H9 (cell line): ENCODE measurements at regions not wholly inside any gene's neighbourhood (a gene's known extent, or its start where the extent isn't known, plus 50 kb on each side); places are given as distances from the start of the nearest gene placed in this dataset.

Experiments used
- DNase-seq: peaks from one replicate; pipeline ENCODE4 v3.0.0-alpha.2; 2017
- H2AFZ ChIP-seq: one replicate; pipeline ENCODE4 v1.6.1; 2013; ENCODE audit warnings: mild to moderate bottlenecking, low read length, control low read depth, moderate library complexity
- H2AK5ac ChIP-seq: 2 replicates; pipeline ENCODE4 v1.6.1; 2013; ENCODE audit warnings: low read length, control low read depth, mixed read lengths; ENCODE audit not compliant: insufficient read length
- H2BK120ac ChIP-seq: one replicate; pipeline ENCODE4 v1.6.1; 2013; ENCODE audit warnings: low read depth, mild to moderate bottlenecking, low read length, control low read depth, inconsistent platforms; ENCODE audit not compliant: poor library complexity, severe bottlenecking
- H2BK12ac ChIP-seq: 2 replicates; pipeline ENCODE4 v1.6.1; 2013; ENCODE audit warnings: low read length, control low read depth, mixed read lengths, low read depth; ENCODE audit not compliant: insufficient read length
- H2BK15ac ChIP-seq: 2 replicates; pipeline ENCODE4 v1.6.1; 2013; ENCODE audit warnings: low read depth, low read length, control low read depth
- H2BK20ac ChIP-seq: one replicate; pipeline ENCODE4 v1.6.1; 2013; ENCODE audit warnings: low read depth, mild to moderate bottlenecking, low read length, control low read depth, inconsistent platforms; ENCODE audit not compliant: poor library complexity, severe bottlenecking
- H2BK5ac ChIP-seq: 2 replicates; pipeline ENCODE4 v1.6.1; 2013; ENCODE audit warnings: low read length, control low read depth, mixed read lengths; ENCODE audit not compliant: insufficient read length
- H3K14ac ChIP-seq: 2 replicates; pipeline ENCODE4 v1.6.1; 2013; ENCODE audit warnings: low read length, control low read depth; ENCODE audit not compliant: insufficient read depth
- H3K18ac ChIP-seq: 2 replicates; pipeline ENCODE4 v1.6.1; 2013; ENCODE audit warnings: low read depth, mild to moderate bottlenecking, mixed read lengths, low read length, control low read depth; ENCODE audit not compliant: insufficient read length
- H3K23ac ChIP-seq: 2 replicates; pipeline ENCODE4 v1.6.1; 2013; ENCODE audit warnings: low read length, control low read depth, mixed read lengths, low read depth; ENCODE audit not compliant: insufficient read length
- H3K23me2 ChIP-seq: 2 replicates; pipeline ENCODE4 v1.6.1; 2013; ENCODE audit warnings: low read depth, mild to moderate bottlenecking, mixed read lengths, low read length, control low read depth; ENCODE audit not compliant: insufficient read length, poor library complexity, severe bottlenecking
- H3K27ac ChIP-seq: 2 replicates; pipeline ENCODE4 v1.5.1; 2013; ENCODE audit warnings: low read length, control low read depth, mixed read lengths, low read depth; ENCODE audit not compliant: insufficient read length
- H3K27me3 ChIP-seq: 2 replicates; pipeline ENCODE4 v1.6.1; 2013; ENCODE audit warnings: low read length, control low read depth, inconsistent platforms; ENCODE audit not compliant: insufficient read depth
- H3K4ac ChIP-seq: 2 replicates; pipeline ENCODE4 v1.6.1; 2013; ENCODE audit warnings: low read depth, mild to moderate bottlenecking, control low read depth, inconsistent platforms, low read length, moderate library complexity
- H3K4me1 ChIP-seq: 2 replicates; pipeline ENCODE4 v1.6.1; 2013; ENCODE audit warnings: low read length, control low read depth, inconsistent platforms; ENCODE audit not compliant: insufficient read depth
- H3K4me2 ChIP-seq: 2 replicates; pipeline ENCODE4 v1.6.1; 2013; ENCODE audit warnings: low read length, control low read depth, mixed read lengths; ENCODE audit not compliant: insufficient read length, insufficient read depth
- H3K56ac ChIP-seq: 2 replicates; pipeline ENCODE4 v1.6.1; 2013; ENCODE audit warnings: low read depth, mild to moderate bottlenecking, mixed read lengths, low read length, control low read depth; ENCODE audit not compliant: insufficient read length
- H3K79me1 ChIP-seq: 2 replicates; pipeline ENCODE4 v1.6.1; 2013; ENCODE audit warnings: low read depth, mild to moderate bottlenecking, moderate library complexity, low read length, control low read depth, inconsistent platforms; ENCODE audit not compliant: insufficient read depth, poor library complexity, severe bottlenecking
- H3K79me2 ChIP-seq: 2 replicates; pipeline ENCODE4 v1.6.1; 2013; ENCODE audit warnings: low read length, control low read depth, inconsistent platforms; ENCODE audit not compliant: insufficient read depth
- H3K9ac ChIP-seq: 2 replicates; pipeline ENCODE4 v1.6.1; 2013; ENCODE audit warnings: low read length, control low read depth, mixed read lengths; ENCODE audit not compliant: insufficient read length; ENCODE audit errors: extremely low read depth
- H3K9me3 ChIP-seq: one replicate; pipeline ENCODE4 v1.6.1; 2013; ENCODE audit warnings: low read depth, low read length, inconsistent platforms; ENCODE audit not compliant: control insufficient read depth
- H3T11ph ChIP-seq: one replicate; pipeline ENCODE4 v1.6.1; 2013; ENCODE audit warnings: mild to moderate bottlenecking, low read length, control low read depth, inconsistent platforms
- H4K20me1 ChIP-seq: one replicate; pipeline ENCODE4 v1.6.1; 2013; ENCODE audit not compliant: control insufficient read depth, insufficient read length, insufficient read depth
- H4K5ac ChIP-seq: 2 replicates; pipeline ENCODE4 v1.6.1; 2013; ENCODE audit warnings: low read depth, mild to moderate bottlenecking, mixed read lengths, low read length, control low read depth; ENCODE audit not compliant: insufficient read length
- H4K8ac ChIP-seq: replicated peaks from 2 replicates; pipeline ENCODE4 v1.6.1; 2013; ENCODE audit warnings: low read length, control low read depth, mixed read lengths, low read depth; ENCODE audit not compliant: insufficient read length
- H4K91ac ChIP-seq: 2 replicates; pipeline ENCODE4 v1.6.1; 2013; ENCODE audit warnings: low read depth, mild to moderate bottlenecking, moderate library complexity, mixed read lengths, low read length, control low read depth; ENCODE audit not compliant: insufficient read length
- H3K27ac Mint-ChIP-seq, 3 experiments: 2 replicates in 2 of 3; 3 replicates in 1 of 3; pipeline ENCODE4 v1.8.0; 2020 to 2021; ENCODE audit warnings: mixed read lengths in 3 of 3, mild to moderate bottlenecking in 1 of 3, moderate library complexity in 1 of 3
- H3K27me3 Mint-ChIP-seq: 2 replicates; pipeline ENCODE4 v1.8.0; 2021; ENCODE audit warnings: low read depth, mild to moderate bottlenecking, moderate library complexity, mixed read lengths
- H3K36me3 Mint-ChIP-seq, 3 experiments: 2 replicates in 2 of 3; 3 replicates in 1 of 3; pipeline ENCODE4 v1.8.0; 2020 to 2021; ENCODE audit warnings: low read depth in 3 of 3, mixed read lengths in 3 of 3; ENCODE audit not compliant: insufficient read depth in 1 of 3
- H3K4me1 Mint-ChIP-seq, 2 experiments: 2 replicates each; pipeline ENCODE4 v1.8.0; 2020; ENCODE audit warnings: mixed read lengths in 2 of 2
- H3K4me3 Mint-ChIP-seq, 2 experiments: 2 replicates in 1 of 2; 3 replicates in 1 of 2; pipeline ENCODE4 v1.8.0; 2020 to 2021; ENCODE audit warnings: mild to moderate bottlenecking in 2 of 2, mixed read lengths in 2 of 2, moderate library complexity in 1 of 2
- H3K9me3 Mint-ChIP-seq, 2 experiments: 2 replicates in 1 of 2; 3 replicates in 1 of 2; pipeline ENCODE4 v1.8.0; 2020; ENCODE audit warnings: mild to moderate bottlenecking in 2 of 2, mixed read lengths in 2 of 2, moderate library complexity in 1 of 2
- CTCF ChIP-seq: fragments of 200-600 bp; sonication (generic); conservative IDR thresholded peaks from 3 replicates; pipeline ENCODE4 v1.8.0; 2021; ENCODE audit warnings: antibody characterized with exemption, mild to moderate bottlenecking
- WGBS: extraction: QIAGEN DNeasy Blood & Tissue Kit; methylation state at CpG from one replicate; pipeline ENCODE4 v1.1.7; 2013; ENCODE audit warnings: missing lambda C conversion rate, low lambda C conversion rate, mixed read lengths; ENCODE audit not compliant: insufficient read length; ENCODE audit errors: extremely low coverage; 5-methylcytosine and 5-hydroxymethylcytosine counted together

GRCh38 chr5:81851481-81852178 lies 100.7 kb upstream of the SSBP2 start:
- peaks cover 73 to 75% of the 10 kb centered on the region in 2 experiments for H3K4me1 Mint-ChIP-seq
- Histone ChIP-seq H3K79me2 (no peaks in the 10 kb centered on the region), H2AFZ (no peak overlapping the region), H3K9ac (peak overlapping the region; percentile 61), H3K4ac (no peak overlapping the region), H4K91ac (no peak overlapping the region), H3K23ac (no peak overlapping the region), H2BK12ac (no peak overlapping the region), H4K8ac (no peak overlapping the region), H2BK120ac (no peak overlapping the region), H3K18ac (peak overlapping the region; percentile 97), H3K9me3 (no peaks in the 10 kb centered on the region), H3K79me1 (no peaks in the 10 kb centered on the region), H3K56ac (no peak overlapping the region), H3K4me1 (peaks cover 15% of the 10 kb centered on the region), H2BK5ac (no peak overlapping the region), H3K4me2 (peak overlapping the region; percentile 96), H3K23me2 (peaks cover 12% of the 10 kb centered on the region), H3K27ac (peak overlapping the region; percentile 70), H2AK5ac (no peak overlapping the region), H3K14ac (peak overlapping the region; percentile 76; the same call in 1 of the 2 replicates), H4K5ac (no peak overlapping the region), H3K27me3 (no peaks in the 10 kb centered on the region), H2BK20ac (no peak overlapping the region), H4K20me1 (no peaks in the 10 kb centered on the region), H2BK15ac (no peak overlapping the region), H3T11ph (no peak overlapping the region)
- peak overlapping the region; percentile 98 to 99 (median 99) for H3K27ac Mint-ChIP-seq
- DNase-seq = peak; percentile 96
- H3K27me3 Mint-ChIP-seq = no peaks in the 10 kb centered on the region
- H3K9me3 Mint-ChIP-seq = no peaks in the 10 kb centered on the region
- H3K4me3 Mint-ChIP-seq = peak overlapping the region; percentile 72 to 89
- TF ChIP-seq CTCF = no peak
- no peaks in the 10 kb centered on the region for H3K36me3 Mint-ChIP-seq
- WGBS = no CpG with 5 or more reads among the region's 31 CpGs
